K562 (cell line): ENCODE measurements at regions not wholly inside any gene's neighbourhood (a gene's known extent, or its start where the extent isn't known, plus 50 kb on each side); places are given as distances from the start of the nearest gene placed in this dataset.
A peak's percentile ranks its signal among the peaks of the same experiment; 100 is the strongest.

Source experiments
- ATAC-seq: fragments of 200-7000 bp; cut with Tn5 transposase; 3 replicates; pipeline ENCODE4 v1.9.1; 2020; ENCODE audit warnings: moderate library complexity
- BruUV-seq: library from RNA; stranded (reverse); fragments of 400-500 nt; replicated peaks from 2 replicates; lab custom pipeline; 2021; lab: Mats Ljungman, UMichigan
- CTCF ChIA-PET: fragments of 300-600 bp; formaldehyde crosslinking; extraction: SDS; loops from one replicate; lab custom pipeline; 2021; ENCODE audit warnings: low intra/inter-chr PET ratio; lab: Yijun Ruan, JAX
- POLR2A ChIA-PET: fragments of 300-600, 350-650 bp; sonication (Branson Sonifier 250); formaldehyde crosslinking; extraction: SDS; loops from one replicate; lab custom pipeline; 2021; ENCODE audit warnings: antibody characterized with exemption, inconsistent platforms; lab: Yijun Ruan, JAX
- DNase-seq, 4 experiments: peaks; one replicate each; pipeline versions ENCODE4 v3.0.0 to v3.0.0-alpha.2; 2011 to 2018; ENCODE audit warnings: low spot score in 3 of 4, mixed read lengths in 3 of 4; ENCODE audit errors: extremely low read depth in 1 of 4
- FAIRE-seq: peaks from 2 replicates; lab custom pipeline; 2011; peaks lifted over from hg19 to GRCh38; lab: Jason Lieb, UNC
- H2AFZ ChIP-seq: 2 replicates; pipeline ENCODE4 v1.6.0; 2011; ENCODE audit warnings: low read depth, low read length, control low read depth, inconsistent platforms
- H3K27ac ChIP-seq: fragments of 200-600 bp; 3 replicates; pipeline ENCODE4 v1.8.0; 2011; ENCODE audit warnings: low read depth, mild to moderate bottlenecking, control low read depth, inconsistent platforms, low read length, moderate library complexity, mixed read lengths; ENCODE audit errors: extremely low read depth
- H3K27me3 ChIP-seq, 2 experiments: fragments of 300-600 bp in 1 of 2; 2 replicates in 1 of 2; 3 replicates in 1 of 2; pipeline versions ENCODE4 v1.6.0 to v1.8.0; 2011; ENCODE audit warnings: inconsistent platforms in 2 of 2, low read length in 2 of 2, mild to moderate bottlenecking in 1 of 2, mixed read lengths in 1 of 2, moderate library complexity in 1 of 2; ENCODE audit not compliant: control insufficient read depth in 2 of 2, insufficient read depth in 2 of 2
- H3K36me3 ChIP-seq: fragments of 300-600 bp; 3 replicates; pipeline ENCODE4 v1.8.0; 2011; ENCODE audit warnings: mild to moderate bottlenecking, low read length, inconsistent platforms; ENCODE audit not compliant: control insufficient read depth, insufficient read depth
- H3K4me1 ChIP-seq, 2 experiments: fragments of 200-600 bp in 1 of 2; replicated peaks in 1 of 2; 2 replicates in 1 of 2; 3 replicates in 1 of 2; pipeline versions ENCODE4 v1.5.1 to v1.8.0; 2011; ENCODE audit warnings: inconsistent platforms in 2 of 2, low read length in 2 of 2, mild to moderate bottlenecking in 1 of 2, mixed read lengths in 1 of 2, moderate library complexity in 1 of 2; ENCODE audit not compliant: control insufficient read depth in 2 of 2, insufficient read depth in 2 of 2
- H3K4me2 ChIP-seq: 2 replicates; pipeline ENCODE4 v1.6.1; 2011; ENCODE audit warnings: low read length, control low read depth, inconsistent platforms, mixed read lengths; ENCODE audit not compliant: insufficient read depth
- H3K4me3 ChIP-seq: fragments of 200-600 bp; sonication (generic), shearing (Covaris generic); 2 replicates; pipeline ENCODE4 v1.5.1; 2016; ENCODE audit warnings: control low read depth, inconsistent platforms
- H3K79me2 ChIP-seq: fragments of 200-600 bp; 3 replicates; pipeline ENCODE4 v1.8.0; 2011; ENCODE audit warnings: low read length, inconsistent platforms; ENCODE audit not compliant: control insufficient read depth, insufficient read depth
- H3K9ac ChIP-seq, 2 experiments: 2 replicates each; pipeline versions ENCODE4 v1.6.0 to v1.6.1; 2011; ENCODE audit warnings: low read depth in 2 of 2, low read length in 2 of 2, control low read depth in 1 of 2, inconsistent platforms in 1 of 2, mild to moderate bottlenecking in 1 of 2, mixed read lengths in 1 of 2; ENCODE audit not compliant: insufficient read depth in 1 of 2
- H3K9me1 ChIP-seq: one replicate; pipeline ENCODE4 v1.6.0; 2011; ENCODE audit warnings: inconsistent platforms, mild to moderate bottlenecking, low read length, moderate library complexity; ENCODE audit not compliant: control insufficient read depth, insufficient read depth
- H3K9me3 ChIP-seq: replicated peaks from 2 replicates; pipeline ENCODE4 v1.5.1; 2011; ENCODE audit warnings: low read depth, low read length, inconsistent platforms; ENCODE audit not compliant: control insufficient read depth, insufficient read depth
- H4K20me1 ChIP-seq: replicated peaks from 2 replicates; pipeline ENCODE4 v1.6.1; 2011; ENCODE audit warnings: low read length, inconsistent platforms, mixed read lengths; ENCODE audit not compliant: control insufficient read depth, insufficient read depth
- EP300 ChIP-seq: IDR thresholded peaks from 2 replicates; pipeline ENCODE4 v1.6.1; 2012; ENCODE audit warnings: low read length, improper control_type of control experiment
- KAT2B ChIP-seq: IDR thresholded peaks from one replicate; pipeline ENCODE4 v1.6.1; 2012; ENCODE audit warnings: low read depth, mild to moderate bottlenecking, control low read depth, inconsistent platforms, low read length, moderate library complexity
- SP2 ChIP-seq: IDR thresholded peaks from 2 replicates; pipeline ENCODE4 v1.6.1; 2011; ENCODE audit warnings: mild to moderate bottlenecking, low read depth, low read length, moderate library complexity; ENCODE audit not compliant: poor library complexity, severe bottlenecking; ENCODE audit errors: extremely low read depth
- SRSF1 ChIP-seq: fragments of 200-400 bp; formaldehyde crosslinking; IDR thresholded peaks from 2 replicates; pipeline ENCODE4 v1.6.1; 2017; ENCODE audit warnings: mild to moderate bottlenecking, low read depth, low read length, moderate library complexity
- WGBS: fragments of 100-300 bp; shearing (Covaris generic); methylation state at CpG from one replicate; pipeline ENCODE4 v1.1.6; 2016; ENCODE audit warnings: low coverage, mixed read lengths; ENCODE audit not compliant: insufficient coverage; ENCODE audit errors: missing lambda C conversion rate; 5-methylcytosine and 5-hydroxymethylcytosine counted together
- in situ Hi-C: fragments of 300-500 bp; cut with MboI; formaldehyde crosslinking; loops from 4 replicates; pipeline ENCODE4 v1.15.0; 2018; ENCODE audit warnings: inconsistent platforms, mixed read lengths
- intact Hi-C: fragments of 100-400 bp; cut with micrococcal nuclease; formaldehyde crosslinking; loops from 2 replicates; pipeline ENCODE4 v1.14.2; 2022
- TF ChIP-seq, protein P1 (sequence below), 3 experiments: IDR thresholded peaks in 2 of 3; conservative IDR thresholded peaks in 1 of 3; 2 replicates each; pipeline ENCODE4 v1.5.1; 2011 to 2012; ENCODE audit warnings: low read length in 3 of 3, mild to moderate bottlenecking in 3 of 3, control low read depth in 2 of 3, improper control_type of control experiment in 1 of 3, inconsistent platforms in 1 of 3, low read depth in 1 of 3, mixed read lengths in 1 of 3, moderate library complexity in 1 of 3; ENCODE audit not compliant: insufficient read depth in 2 of 3
- TF ChIP-seq, protein P2 (sequence below): fragments of 250-450 bp; sonication (Bioruptor Pico); IDR thresholded peaks from 2 replicates; pipeline ENCODE4 v1.5.0; 2021

DNA sequence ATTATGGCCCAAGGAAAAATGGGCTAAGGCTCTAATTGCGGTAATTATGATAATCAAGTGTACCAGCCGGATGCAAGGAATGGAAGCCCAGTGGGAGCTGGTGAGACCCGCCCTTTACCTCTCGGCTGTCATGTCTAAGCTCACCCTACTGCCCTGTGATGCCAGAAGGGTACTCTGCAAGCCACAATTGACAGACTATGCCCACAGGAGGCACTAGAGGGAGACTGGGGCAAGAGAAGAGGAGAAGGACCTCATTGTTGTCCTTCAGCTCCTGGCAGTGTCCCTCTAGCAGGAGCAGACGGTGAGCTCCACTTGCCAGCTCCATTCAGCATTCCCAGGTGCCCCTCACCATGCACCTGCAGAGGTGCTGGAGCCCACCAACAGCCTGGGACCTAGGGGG is 141.8 kb downstream of the SMIM20 start:
- no peaks in the 10 kb centered on the region for H3K4me1 ChIP-seq
- TF ChIP-seq, protein P1, sequence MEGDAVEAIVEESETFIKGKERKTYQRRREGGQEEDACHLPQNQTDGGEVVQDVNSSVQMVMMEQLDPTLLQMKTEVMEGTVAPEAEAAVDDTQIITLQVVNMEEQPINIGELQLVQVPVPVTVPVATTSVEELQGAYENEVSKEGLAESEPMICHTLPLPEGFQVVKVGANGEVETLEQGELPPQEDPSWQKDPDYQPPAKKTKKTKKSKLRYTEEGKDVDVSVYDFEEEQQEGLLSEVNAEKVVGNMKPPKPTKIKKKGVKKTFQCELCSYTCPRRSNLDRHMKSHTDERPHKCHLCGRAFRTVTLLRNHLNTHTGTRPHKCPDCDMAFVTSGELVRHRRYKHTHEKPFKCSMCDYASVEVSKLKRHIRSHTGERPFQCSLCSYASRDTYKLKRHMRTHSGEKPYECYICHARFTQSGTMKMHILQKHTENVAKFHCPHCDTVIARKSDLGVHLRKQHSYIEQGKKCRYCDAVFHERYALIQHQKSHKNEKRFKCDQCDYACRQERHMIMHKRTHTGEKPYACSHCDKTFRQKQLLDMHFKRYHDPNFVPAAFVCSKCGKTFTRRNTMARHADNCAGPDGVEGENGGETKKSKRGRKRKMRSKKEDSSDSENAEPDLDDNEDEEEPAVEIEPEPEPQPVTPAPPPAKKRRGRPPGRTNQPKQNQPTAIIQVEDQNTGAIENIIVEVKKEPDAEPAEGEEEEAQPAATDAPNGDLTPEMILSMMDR (IDR thresholded peaks at IDR 0.05 in 2 of 3, conservative IDR thresholded peaks at IDR 0.05 in 1 of 3; ENCODE audit: insufficient read depth in 2 of 3, low read depth in 1 of 3, low read length in 3 of 3) = 0 out of 6 replicates have a peak, but pooled peaks of 1 of the 3 experiments have one; percentile 10
- TF ChIP-seq SP2 (no peak), SRSF1 (no peak), EP300 (no peak), KAT2B (no peak)
- TF ChIP-seq, protein P2, sequence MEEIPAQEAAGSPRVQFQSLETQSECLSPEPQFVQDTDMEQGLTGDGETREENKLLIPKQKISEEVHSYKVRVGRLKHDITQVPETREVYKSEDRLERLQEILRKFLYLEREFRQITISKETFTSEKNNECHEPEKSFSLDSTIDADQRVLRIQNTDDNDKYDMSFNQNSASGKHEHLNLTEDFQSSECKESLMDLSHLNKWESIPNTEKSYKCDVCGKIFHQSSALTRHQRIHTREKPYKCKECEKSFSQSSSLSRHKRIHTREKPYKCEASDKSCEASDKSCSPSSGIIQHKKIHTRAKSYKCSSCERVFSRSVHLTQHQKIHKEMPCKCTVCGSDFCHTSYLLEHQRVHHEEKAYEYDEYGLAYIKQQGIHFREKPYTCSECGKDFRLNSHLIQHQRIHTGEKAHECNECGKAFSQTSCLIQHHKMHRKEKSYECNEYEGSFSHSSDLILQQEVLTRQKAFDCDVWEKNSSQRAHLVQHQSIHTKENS (CRISPR knock-in tag) = no peak
- no peak for DNase-seq
- no peak overlapping the region for H2AFZ ChIP-seq
- intact Hi-C loops = no loop called here
- no peak for FAIRE-seq
- no peak for ATAC-seq
- H3K27ac ChIP-seq = no peak overlapping the region
- no peak overlapping the region for H3K4me3 ChIP-seq
- no peak overlapping the region for H3K9ac ChIP-seq
- H3K4me2 ChIP-seq = no peak overlapping the region
- BruUV-seq = no TSS peak
- 1% methylated on average over 5 of the region's 5 CpGs for WGBS
- in situ Hi-C loops = loop anchor here (25.0 kb wide), 1 partner anchor 356 kb away; no protein-coding TSS in a partner anchor
- H3K9me3 ChIP-seq = no peaks in the 10 kb centered on the region
- H3K36me3 ChIP-seq = no peaks in the 10 kb centered on the region
- H3K27me3 ChIP-seq = peaks cover 0 to 26% of the 10 kb centered on the region in 2 experiments; a peak in 3 of 5 replicates
- ChIA-PET POLR2A (interaction anchor here (0.5 to 1.1 kb wide), 2 partner anchors 9 to 70 kb away, joined by 3 to 5 read pairs; no protein-coding TSS in a partner anchor), CTCF (no interaction called here)
- no peaks in the 10 kb centered on the region for H3K9me1 ChIP-seq
- no peaks in the 10 kb centered on the region for H4K20me1 ChIP-seq
- H3K79me2 ChIP-seq = no peaks in the 10 kb centered on the region
